ENCODE measurements at regions not wholly inside any gene's neighbourhood (a gene's known extent, or its start where the extent isn't known, plus 50 kb on each side); places are given as distances from the start of the nearest gene placed in this dataset.
"Not testable (repeated sequence)": the region's sequence is repeated elsewhere in the genome, so short reads cannot be mapped to it uniquely, and the experiment has no call there.

- DNase-seq, result no peak
Observed at GRCh38 chr6:105713474-105714118, 310.7 kb upstream of the PREP start.

DNA sequence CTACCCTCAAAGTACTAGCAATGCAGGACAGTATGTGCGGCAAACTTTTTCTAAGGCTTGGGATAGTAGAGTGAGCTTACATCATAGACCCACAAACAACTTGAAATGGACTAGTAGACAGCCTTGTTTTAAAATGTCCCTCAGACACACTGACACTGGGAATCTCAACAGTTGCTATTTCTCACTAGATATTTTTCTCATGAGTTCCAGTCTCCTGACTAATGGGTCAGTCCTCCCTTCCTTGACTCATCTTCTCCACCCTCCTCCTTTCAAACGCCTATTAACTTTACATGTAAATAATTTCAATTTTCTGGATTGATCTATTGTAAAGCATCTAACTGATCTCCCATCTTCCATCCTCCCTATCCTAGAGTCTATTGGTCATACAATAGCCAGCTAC, 308.3 kb upstream of the PREP start:
- no peak for DNase-seq

DNA sequence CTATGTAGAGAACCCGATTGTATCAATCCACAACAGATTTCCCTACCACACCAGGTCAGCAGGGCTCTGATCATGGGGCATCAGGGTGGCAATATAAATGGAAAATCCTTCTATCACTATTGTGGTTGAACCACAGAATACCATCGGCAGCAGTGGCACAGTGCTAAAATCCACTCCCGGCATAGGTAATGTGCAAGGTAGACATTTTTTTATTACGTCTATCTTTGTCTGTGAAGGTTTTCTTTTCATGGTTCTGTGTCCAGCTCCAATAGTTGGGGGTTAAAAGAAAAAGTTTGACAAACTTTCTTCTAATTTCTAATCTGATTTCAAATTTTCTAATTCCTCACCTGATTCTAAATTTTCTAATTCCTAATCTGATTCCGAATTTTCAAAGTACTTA, 302.7 kb upstream of the PREP start:
- no peak for DNase-seq

- no peak for DNase-seq
Observed at GRCh38 chr6:105695461-105695860, 292.6 kb upstream of the PREP start.

- peak; percentile 64 for DNase-seq
Observed at GRCh38 chr6:105692613-105693215, 289.8 kb upstream of the PREP start.

- DNase-seq, result no peak
Observed at GRCh38 chr6:105691971-105692370, 289.1 kb upstream of the PREP start.

DNA sequence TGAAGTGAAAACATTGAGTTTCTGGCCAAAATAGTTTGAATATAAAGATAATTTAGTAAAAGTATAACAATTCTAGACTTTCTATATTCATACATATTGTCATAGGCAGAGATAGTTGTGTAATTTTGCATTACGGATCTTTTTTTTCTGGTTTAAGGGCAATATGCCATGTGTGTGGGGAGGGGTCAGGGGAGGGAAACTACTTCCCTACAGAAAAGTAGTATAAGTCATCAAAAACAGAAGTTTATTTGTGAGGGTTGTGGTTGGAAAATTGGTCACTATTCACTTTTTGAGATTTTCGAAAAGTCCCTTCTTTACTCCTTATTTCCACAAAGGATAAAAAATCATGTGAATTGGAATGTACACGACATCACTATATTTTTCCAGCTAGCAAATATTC, 288.2 kb upstream of the PREP start:
- no peak for DNase-seq

DNA sequence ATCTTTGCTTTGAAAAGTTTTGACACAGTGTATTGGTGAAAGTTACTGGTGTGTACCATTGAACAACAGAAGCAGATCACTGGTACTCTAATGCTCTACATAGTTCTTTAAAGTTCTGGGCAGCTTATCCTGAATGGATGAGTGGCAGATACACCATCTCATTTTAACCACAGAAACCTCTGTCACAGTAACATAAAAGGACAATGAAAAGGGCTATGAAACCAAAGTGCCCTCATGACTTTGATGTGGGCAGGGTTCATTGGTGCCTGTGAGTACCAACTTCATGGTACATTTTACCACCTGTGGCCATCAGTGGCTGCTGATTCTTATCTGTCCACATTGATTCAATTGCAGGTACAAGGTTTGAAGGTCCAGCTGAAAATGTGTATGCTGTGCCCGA, 285.7 kb upstream of the PREP start:
- DNase-seq, result no peak

DNA sequence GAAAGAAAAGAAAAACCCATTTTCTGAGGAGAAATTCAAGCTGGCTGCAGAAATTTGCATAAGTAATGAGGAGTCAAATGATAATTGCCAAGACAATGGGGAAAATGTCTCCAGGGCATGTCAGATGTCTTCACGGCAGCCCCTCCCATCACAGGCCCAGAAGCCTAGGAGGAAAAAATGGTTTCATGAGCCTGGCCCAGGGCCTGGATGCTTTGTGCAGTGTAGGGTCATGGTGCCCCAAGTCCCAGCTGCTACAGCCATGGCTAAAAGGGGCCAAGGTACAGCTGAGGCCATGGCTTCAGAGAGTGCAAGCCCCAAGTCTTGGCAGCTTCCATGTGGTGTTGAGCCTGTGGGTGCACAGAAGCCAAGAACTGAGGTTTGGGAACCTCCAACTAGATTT, 283.9 kb upstream of the PREP start:
- DNase-seq, result not testable (repeated sequence)

GRCh38 chr6:105681061-105681460, 278.2 kb upstream of the PREP start:
- no peak for DNase-seq

DNA sequence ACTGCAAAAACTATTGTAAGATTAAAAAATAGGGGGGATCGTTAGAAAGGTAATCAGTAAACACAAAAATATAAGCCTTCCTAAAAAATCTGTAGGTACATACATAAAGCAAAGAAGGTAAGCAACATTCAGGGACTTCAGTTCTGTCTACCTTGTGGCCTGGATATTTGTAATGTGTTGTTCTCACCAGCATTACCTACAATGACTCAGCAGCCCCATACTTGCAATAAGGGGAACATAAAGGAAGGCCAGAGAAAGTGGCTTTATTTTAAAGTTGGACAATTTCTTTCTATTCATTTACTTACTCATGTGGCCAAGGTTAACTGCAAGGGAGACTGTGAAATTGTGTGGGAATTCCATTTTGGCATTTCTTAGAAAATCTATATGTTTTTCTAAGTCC, 277.2 kb upstream of the PREP start:
- no peak for DNase-seq

DNA sequence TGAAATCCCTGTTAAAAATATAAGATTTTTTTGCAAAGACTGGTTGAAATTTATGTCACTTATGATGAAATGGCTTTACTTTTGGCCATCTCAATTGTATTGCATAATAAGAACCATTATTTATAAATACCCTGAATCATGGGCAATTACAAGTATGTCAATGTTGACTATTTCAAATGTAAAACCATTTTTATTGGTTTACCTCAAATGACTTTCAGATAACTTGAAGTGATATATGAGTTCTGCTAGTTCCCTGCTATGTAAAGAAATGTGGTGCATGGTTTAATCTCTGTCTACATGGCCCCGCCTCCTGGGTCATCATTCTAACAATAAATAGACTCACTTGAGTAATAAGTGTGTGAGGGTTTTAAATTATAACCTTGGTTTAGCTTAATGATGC, 275.6 kb upstream of the PREP start:
- no peak for DNase-seq

DNA sequence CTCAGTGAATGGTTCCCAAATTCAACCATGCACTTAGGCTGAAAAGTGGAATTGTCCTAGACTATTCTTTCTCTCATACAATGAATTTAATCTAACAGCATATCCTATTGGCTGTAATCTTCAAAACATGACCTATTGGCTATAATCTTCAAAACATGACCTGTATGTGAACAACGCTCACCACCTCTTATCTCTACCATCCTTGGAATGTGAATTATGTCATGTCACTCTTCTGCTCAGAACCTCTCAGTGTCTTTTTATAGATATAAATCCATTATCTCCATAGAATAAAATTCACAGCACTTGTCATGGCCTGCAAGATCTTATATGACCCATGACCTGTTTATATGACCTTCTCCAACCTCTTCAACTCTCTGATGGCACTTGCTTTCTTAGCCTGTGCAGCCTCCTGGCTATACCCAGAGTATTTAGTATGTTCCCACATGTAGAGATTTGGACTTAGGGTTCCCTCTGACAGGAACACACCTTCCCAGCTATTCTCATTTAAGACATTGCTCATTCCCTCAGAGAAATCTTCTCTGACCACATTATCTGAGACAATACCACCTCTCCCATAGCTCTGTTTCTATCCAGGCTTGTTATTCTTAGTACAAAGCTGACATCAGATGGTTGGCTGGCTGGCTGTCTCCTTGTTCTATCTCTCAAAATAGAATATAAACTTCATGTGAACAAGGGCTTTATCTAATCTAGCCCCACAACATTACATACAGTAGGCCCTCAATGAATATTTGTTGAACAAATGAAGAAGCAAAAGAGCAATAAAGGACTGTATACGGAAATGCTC, 275.0 kb upstream of the PREP start:
- DNase-seq, result no peak

GRCh38 chr6:105676857-105677256, 274.0 kb upstream of the PREP start:
- DNase-seq, result no peak

GRCh38 chr6:105675715-105676397, 273.0 kb upstream of the PREP start:
- DNase-seq, result no peak

GRCh38 chr6:105672856-105673538, 270.1 kb upstream of the PREP start:
- not testable (repeated sequence) for DNase-seq

DNA sequence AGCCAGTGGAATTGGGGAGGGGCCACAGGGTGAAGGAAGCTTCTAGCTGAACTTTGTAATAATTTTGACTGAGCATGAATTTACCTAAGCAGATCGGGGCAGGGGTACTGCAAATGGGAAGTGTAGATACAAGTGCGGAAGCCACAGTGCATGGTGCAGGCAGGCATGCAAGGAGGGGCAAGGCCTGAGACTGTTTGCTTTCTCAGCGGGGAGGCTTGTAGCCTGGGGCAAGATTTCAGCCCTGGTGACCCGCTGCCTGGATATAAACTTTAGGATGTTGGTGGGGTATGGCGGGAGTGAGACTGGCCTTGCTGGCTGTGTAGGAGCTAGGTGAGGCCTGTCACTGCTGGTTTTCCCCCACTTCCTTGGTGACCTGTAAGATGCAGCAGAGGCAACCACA, 266.4 kb upstream of the PREP start:
- DNase-seq, result no peak

GRCh38 chr6:105667056-105667455, 264.2 kb upstream of the PREP start:
- DNase-seq, result peak; percentile 55

- DNase-seq, result no peak
Observed at GRCh38 chr6:105664931-105665330, 262.0 kb upstream of the PREP start.

DNA sequence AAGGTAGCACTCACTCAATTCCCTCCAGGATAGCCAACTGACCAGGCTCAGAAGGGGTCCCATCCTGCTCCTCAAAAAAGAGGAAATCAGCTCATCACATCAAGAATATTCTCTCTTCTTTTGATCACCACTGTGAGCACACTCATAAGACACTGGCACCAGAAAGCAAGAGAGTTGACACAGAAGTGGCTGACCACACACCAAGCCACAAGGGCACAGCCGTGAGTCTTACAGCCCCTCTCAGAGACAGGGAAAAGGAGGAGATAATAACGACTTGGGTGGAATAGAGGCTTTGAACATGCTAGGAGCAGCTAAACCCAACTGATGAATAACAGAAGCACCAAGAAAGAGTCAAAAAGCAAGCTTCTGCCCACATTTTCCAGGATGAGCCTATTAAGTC, 249.1 kb upstream of the PREP start:
- no peak for DNase-seq

GRCh38 chr6:105650347-105650746, 247.5 kb upstream of the PREP start:
- no peak for DNase-seq

DNA sequence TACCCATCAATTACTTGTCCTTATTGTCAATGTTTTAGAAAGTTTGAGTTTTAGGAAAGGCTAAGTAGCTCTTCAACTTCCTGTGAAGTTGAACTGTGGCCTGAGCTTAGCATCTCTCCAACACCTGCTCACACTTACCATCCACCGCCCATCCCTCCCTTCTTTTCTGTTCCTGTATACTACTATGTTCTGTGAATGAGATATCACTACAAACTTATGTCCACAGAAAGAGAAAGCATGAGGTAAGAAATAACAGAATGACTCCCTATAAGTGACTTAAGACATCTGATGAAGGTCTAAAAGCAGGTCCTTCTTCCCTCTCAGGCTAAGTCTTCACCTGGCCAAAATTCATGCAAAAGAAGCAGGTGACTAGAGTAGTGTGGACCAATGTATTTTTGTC, 246.3 kb upstream of the PREP start:
- DNase-seq, result no peak

DNA sequence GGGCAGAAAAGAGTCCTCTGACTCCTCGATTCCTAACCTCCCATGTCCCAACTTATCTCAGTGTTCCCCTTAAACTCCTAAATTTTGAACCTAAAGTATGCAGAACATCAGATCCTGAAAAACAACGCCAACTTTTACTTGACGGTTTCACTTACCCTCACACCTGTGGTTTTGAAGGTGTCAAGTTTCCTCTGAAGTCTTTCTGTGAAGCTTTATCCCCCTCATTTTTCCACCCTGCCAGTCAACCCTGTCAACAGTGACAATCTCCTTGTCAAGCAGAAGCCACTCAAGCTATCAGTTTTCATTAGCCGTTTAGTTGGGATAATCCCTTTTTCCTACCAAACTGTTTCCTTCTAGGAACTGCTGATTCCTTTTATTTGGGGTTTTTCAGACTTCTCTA, 245.4 kb upstream of the PREP start:
- DNase-seq, result no peak

All from tongue (tissue), 1 donor.